Neural progenitor cell (in vitro differentiated cells): ENCODE measurements at regions not wholly inside any gene's neighbourhood (a gene's known extent, or its start where the extent isn't known, plus 50 kb on each side); places are given as distances from the start of the nearest gene placed in this dataset.

Experiments used
- DNase-seq: peaks from one replicate; pipeline ENCODE4 v3.0.0-alpha.2; 2016; ENCODE audit warnings: low spot score
- H2AFZ ChIP-seq: fragments of 200-600 bp; sonication (generic); replicated peaks from 2 replicates; pipeline ENCODE4 v1.6.1; 2016; ENCODE audit warnings: antibody characterized with exemption
- H3F3A ChIP-seq: fragments of 200-600 bp; sonication (generic); 2 replicates; pipeline ENCODE4 v1.6.1; 2016; ENCODE audit warnings: antibody characterized with exemption, low read depth
- H3K27ac ChIP-seq: fragments of 200-600 bp; sonication (generic); 2 replicates; pipeline ENCODE4 v1.5.1; 2016; ENCODE audit warnings: mild to moderate bottlenecking
- H3K27me3 ChIP-seq: fragments of 200-600 bp; sonication (generic); 2 replicates; pipeline ENCODE4 v1.6.1; 2016; ENCODE audit warnings: mild to moderate bottlenecking, moderate library complexity
- H3K36me3 ChIP-seq: fragments of 200-600 bp; sonication (generic); 2 replicates; pipeline ENCODE4 v1.5.1; 2016
- H3K4me1 ChIP-seq: fragments of 200-600 bp; sonication (generic); 2 replicates; pipeline ENCODE4 v1.6.1; 2016; ENCODE audit warnings: mixed run types
- H3K4me2 ChIP-seq: fragments of 200-600 bp; sonication (generic); 2 replicates; pipeline ENCODE4 v1.6.1; 2016
- H3K4me3 ChIP-seq: fragments of 200-600 bp; sonication (generic); 2 replicates; pipeline ENCODE4 v1.5.1; 2016
- H3K79me2 ChIP-seq: fragments of 200-600 bp; sonication (generic); 2 replicates; pipeline ENCODE4 v1.6.1; 2016; ENCODE audit warnings: low read depth
- H3K9ac ChIP-seq: fragments of 200-600 bp; sonication (generic); 2 replicates; pipeline ENCODE4 v1.6.1; 2016
- H3K9me3 ChIP-seq: fragments of 200-600 bp; sonication (generic); 2 replicates; pipeline ENCODE4 v1.5.1; 2016; ENCODE audit warnings: low read depth
- H4K20me1 ChIP-seq: fragments of 200-600 bp; sonication (generic); 2 replicates; pipeline ENCODE4 v1.6.1; 2016; ENCODE audit warnings: low read depth
- H3K27ac Mint-ChIP-seq: 3 replicates; pipeline ENCODE4 v1.8.0; 2021; ENCODE audit warnings: mixed read lengths
- H3K27me3 Mint-ChIP-seq: 2 replicates; pipeline ENCODE4 v1.8.0; 2022; ENCODE audit warnings: low read depth, mild to moderate bottlenecking, inconsistent platforms, moderate library complexity, mixed read lengths; ENCODE audit not compliant: insufficient read depth
- H3K36me3 Mint-ChIP-seq: 3 replicates; pipeline ENCODE4 v1.8.0; 2021; ENCODE audit warnings: mixed read lengths
- H3K4me1 Mint-ChIP-seq: 3 replicates; pipeline ENCODE4 v1.8.0; 2021; ENCODE audit warnings: mixed read lengths
- H3K4me3 Mint-ChIP-seq: 3 replicates; pipeline ENCODE4 v1.8.0; 2021; ENCODE audit warnings: mild to moderate bottlenecking, moderate library complexity, mixed read lengths
- H3K9me3 Mint-ChIP-seq: 3 replicates; pipeline ENCODE4 v1.8.0; 2020; ENCODE audit warnings: mixed read lengths
- EZH2 ChIP-seq: fragments of 200-600 bp; sonication (generic); IDR thresholded peaks from 2 replicates; pipeline ENCODE4 v1.6.1; 2017; ENCODE audit warnings: antibody characterized with exemption, mild to moderate bottlenecking, moderate library complexity
- EZH2phosphoT487 ChIP-seq: fragments of 200-600 bp; sonication (generic); IDR thresholded peaks from 2 replicates; pipeline ENCODE4 v1.6.1; 2017; ENCODE audit warnings: antibody characterized with exemption
- TF ChIP-seq, protein P1 (sequence below): fragments of 200-600 bp; sonication (generic); IDR thresholded peaks from 2 replicates; pipeline ENCODE4 v1.5.1; 2017; ENCODE audit warnings: antibody characterized with exemption, mild to moderate bottlenecking

GRCh38 chrX:98422536-98422935 lies 1538.8 kb downstream of the RPA4 start:
- H3K9me3 ChIP-seq = no peaks in the 10 kb centered on the region
- peak overlapping the region; percentile 4 for H2AFZ ChIP-seq
- H3K4me2 ChIP-seq = no peak overlapping the region
- H3K36me3 ChIP-seq = no peaks in the 10 kb centered on the region
- H3K36me3 Mint-ChIP-seq = no peaks in the 10 kb centered on the region
- H4K20me1 ChIP-seq = no peaks in the 10 kb centered on the region
- H3K79me2 ChIP-seq = no peaks in the 10 kb centered on the region
- peaks cover 3% of the 10 kb centered on the region for H3F3A ChIP-seq
- TF ChIP-seq, protein P1, sequence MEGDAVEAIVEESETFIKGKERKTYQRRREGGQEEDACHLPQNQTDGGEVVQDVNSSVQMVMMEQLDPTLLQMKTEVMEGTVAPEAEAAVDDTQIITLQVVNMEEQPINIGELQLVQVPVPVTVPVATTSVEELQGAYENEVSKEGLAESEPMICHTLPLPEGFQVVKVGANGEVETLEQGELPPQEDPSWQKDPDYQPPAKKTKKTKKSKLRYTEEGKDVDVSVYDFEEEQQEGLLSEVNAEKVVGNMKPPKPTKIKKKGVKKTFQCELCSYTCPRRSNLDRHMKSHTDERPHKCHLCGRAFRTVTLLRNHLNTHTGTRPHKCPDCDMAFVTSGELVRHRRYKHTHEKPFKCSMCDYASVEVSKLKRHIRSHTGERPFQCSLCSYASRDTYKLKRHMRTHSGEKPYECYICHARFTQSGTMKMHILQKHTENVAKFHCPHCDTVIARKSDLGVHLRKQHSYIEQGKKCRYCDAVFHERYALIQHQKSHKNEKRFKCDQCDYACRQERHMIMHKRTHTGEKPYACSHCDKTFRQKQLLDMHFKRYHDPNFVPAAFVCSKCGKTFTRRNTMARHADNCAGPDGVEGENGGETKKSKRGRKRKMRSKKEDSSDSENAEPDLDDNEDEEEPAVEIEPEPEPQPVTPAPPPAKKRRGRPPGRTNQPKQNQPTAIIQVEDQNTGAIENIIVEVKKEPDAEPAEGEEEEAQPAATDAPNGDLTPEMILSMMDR = no peak
- TF ChIP-seq EZH2phosphoT487 (no peak), EZH2 (no peak)
- H3K27ac ChIP-seq = no peak overlapping the region
- no peak for DNase-seq
- H3K27me3 Mint-ChIP-seq = no peaks in the 10 kb centered on the region
- no peak overlapping the region for H3K9ac ChIP-seq
- no peaks in the 10 kb centered on the region for H3K4me1 ChIP-seq
- no peak overlapping the region for H3K4me3 ChIP-seq
- no peak overlapping the region for H3K27ac Mint-ChIP-seq
- no peaks in the 10 kb centered on the region for H3K27me3 ChIP-seq
- H3K4me3 Mint-ChIP-seq = no peak overlapping the region
- H3K9me3 Mint-ChIP-seq = no peaks in the 10 kb centered on the region
- H3K4me1 Mint-ChIP-seq = peaks cover 6% of the 10 kb centered on the region

GRCh38 chrX:98432413-98432812 lies 1548.7 kb downstream of the RPA4 start:
- Mint-ChIP-seq H3K9me3 (peaks cover 5% of the 10 kb centered on the region), H3K27ac (no peak overlapping the region), H3K4me3 (no peak overlapping the region), H3K4me1 (no peaks in the 10 kb centered on the region), H3K36me3 (no peaks in the 10 kb centered on the region), H3K27me3 (no peaks in the 10 kb centered on the region)
- no peaks in the 10 kb centered on the region for H3K4me1 ChIP-seq
- H3K4me3 ChIP-seq = no peak overlapping the region
- TF ChIP-seq, protein P1 = no peak
- TF ChIP-seq EZH2phosphoT487 (no peak), EZH2 (no peak)
- no peaks in the 10 kb centered on the region for H3K36me3 ChIP-seq
- H3K9me3 ChIP-seq = no peaks in the 10 kb centered on the region
- no peaks in the 10 kb centered on the region for H3F3A ChIP-seq
- H3K79me2 ChIP-seq = no peaks in the 10 kb centered on the region
- H4K20me1 ChIP-seq = no peaks in the 10 kb centered on the region
- no peak overlapping the region for H3K4me2 ChIP-seq
- H3K27ac ChIP-seq = no peak overlapping the region
- DNase-seq = no peak
- no peak overlapping the region for H3K9ac ChIP-seq
- no peaks in the 10 kb centered on the region for H3K27me3 ChIP-seq
- no peak overlapping the region for H2AFZ ChIP-seq

DNA sequence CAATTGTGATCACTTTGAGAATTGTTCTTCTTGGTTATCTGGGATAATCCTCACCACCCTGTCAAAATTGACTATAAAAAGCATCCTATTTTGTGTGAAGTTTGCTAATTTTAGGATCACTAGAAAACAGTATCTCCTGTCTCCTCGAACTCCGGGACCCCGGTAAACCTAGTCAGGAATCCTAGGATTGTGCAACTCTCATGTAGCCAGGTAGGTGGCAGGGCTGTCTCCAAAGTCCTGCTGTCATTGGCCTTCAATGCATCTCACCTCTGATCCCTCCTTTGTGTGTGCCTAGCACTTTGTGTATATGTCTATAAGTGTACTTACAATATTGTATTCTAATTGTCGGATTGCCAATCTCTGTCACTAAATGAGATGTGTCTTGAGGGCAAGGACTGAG lies 1564.8 kb downstream of the RPA4 start:
- H3K4me1 Mint-ChIP-seq = no peaks in the 10 kb centered on the region

More for the DNA sequence above, 1564.8 kb downstream of the RPA4 start:
- Histone ChIP-seq H3K4me1 (no peaks in the 10 kb centered on the region), H3K4me2 (no peak overlapping the region), H3K27ac (no peak overlapping the region), H4K20me1 (no peaks in the 10 kb centered on the region), H2AFZ (no peak overlapping the region), H3K9me3 (no peaks in the 10 kb centered on the region), H3K9ac (no peak overlapping the region), H3K36me3 (no peaks in the 10 kb centered on the region), H3K79me2 (no peaks in the 10 kb centered on the region), H3K4me3 (no peak overlapping the region), H3F3A (no peaks in the 10 kb centered on the region), H3K27me3 (no peaks in the 10 kb centered on the region)
- Mint-ChIP-seq H3K27ac (no peak overlapping the region), H3K9me3 (peaks cover 12% of the 10 kb centered on the region), H3K36me3 (no peaks in the 10 kb centered on the region), H3K4me3 (no peak overlapping the region), H3K27me3 (no peaks in the 10 kb centered on the region)
- DNase-seq = no peak
- no peak for TF ChIP-seq EZH2phosphoT487
- no peak for TF ChIP-seq EZH2
- TF ChIP-seq, protein P1 = no peak
